Natural killer cell (primary cell): ENCODE measurements at regions not wholly inside any gene's neighbourhood (a gene's known extent, or its start where the extent isn't known, plus 50 kb on each side); places are given as distances from the start of the nearest gene placed in this dataset.

Experiments used
- ATAC-seq, 3 donors: fragments of 150-1000 bp in 2 of 3; fragments of 200-7000 bp in 1 of 3; cut with Tn5 transposase; 1 replicate in 1 of 3; 2 replicates in 2 of 3; pipeline ENCODE4 v1.10.0; 2021; ENCODE audit warnings: mild to moderate bottlenecking in 2 of 3, moderate library complexity in 2 of 3
- DNase-seq, 2 donors: peaks; one replicate each; pipeline versions ENCODE4 v3.0.0 to v3.0.0-alpha.2; 2013 to 2021; ENCODE audit warnings: mixed read lengths in 1 of 2
- H3K27ac ChIP-seq: one replicate; pipeline ENCODE4 v1.5.1; 2013; ENCODE audit warnings: mild to moderate bottlenecking, low read length
- H3K27me3 ChIP-seq: one replicate; pipeline ENCODE4 v1.6.1; 2013; ENCODE audit warnings: low read length; ENCODE audit not compliant: control insufficient read depth, insufficient read depth
- H3K36me3 ChIP-seq: one replicate; pipeline ENCODE4 v1.6.1; 2013; ENCODE audit warnings: low read length; ENCODE audit not compliant: control insufficient read depth, insufficient read depth
- H3K4me1 ChIP-seq: one replicate; pipeline ENCODE4 v1.6.1; 2013; ENCODE audit warnings: low read length; ENCODE audit not compliant: control insufficient read depth, insufficient read depth
- H3K4me3 ChIP-seq: one replicate; pipeline ENCODE4 v1.5.1; 2013; ENCODE audit warnings: low read length
- H3K9me3 ChIP-seq: one replicate; pipeline ENCODE4 v1.6.1; 2013; ENCODE audit warnings: low read length; ENCODE audit not compliant: control insufficient read depth, insufficient read depth
- H3K27ac Mint-ChIP-seq, 2 donors: one replicate each; pipeline ENCODE4 v1.8.0; 2022; ENCODE audit warnings: mild to moderate bottlenecking in 2 of 2, mixed read lengths in 2 of 2, moderate library complexity in 1 of 2
- H3K27me3 Mint-ChIP-seq, 2 donors: one replicate each; pipeline ENCODE4 v1.8.0; 2022; ENCODE audit warnings: low read depth in 2 of 2, mixed read lengths in 2 of 2
- H3K36me3 Mint-ChIP-seq: one replicate; pipeline ENCODE4 v1.8.0; 2022; ENCODE audit warnings: mixed read lengths
- H3K4me1 Mint-ChIP-seq, 2 donors: one replicate each; pipeline ENCODE4 v1.8.0; 2022; ENCODE audit warnings: mixed read lengths in 2 of 2
- H3K4me3 Mint-ChIP-seq: one replicate; pipeline ENCODE4 v1.8.0; 2022; ENCODE audit warnings: mild to moderate bottlenecking, moderate library complexity, mixed read lengths
- H3K9me3 Mint-ChIP-seq, 2 donors: one replicate each; pipeline ENCODE4 v1.8.0; 2022; ENCODE audit warnings: mixed read lengths in 2 of 2
- WGBS: methylation state at CpG from one replicate; pipeline ENCODE4 v1.1.7; 2013; ENCODE audit warnings: missing lambda C conversion rate; ENCODE audit not compliant: insufficient coverage; 5-methylcytosine and 5-hydroxymethylcytosine counted together
- intact Hi-C: fragments of 100-400 bp; cut with micrococcal nuclease; formaldehyde crosslinking; loops from one replicate; pipeline ENCODE4 v1.14.2; 2022
- TF ChIP-seq, protein P1 (sequence below): fragments of 200-600 bp; IDR thresholded peaks from one replicate; pipeline ENCODE4 v1.8.0; 2022; ENCODE audit warnings: antibody characterized with exemption

- peaks cover 0 to 2% of the 10 kb centered on the region in 2 donors for H3K9me3 Mint-ChIP-seq
- Histone ChIP-seq H3K27ac (no peak overlapping the region), H3K9me3 (no peaks in the 10 kb centered on the region), H3K4me1 (no peaks in the 10 kb centered on the region), H3K36me3 (no peaks in the 10 kb centered on the region), H3K4me3 (no peak overlapping the region), H3K27me3 (no peaks in the 10 kb centered on the region)
- ATAC-seq (no peak), DNase-seq (no peak)
- H3K27ac Mint-ChIP-seq, result no peak overlapping the region
- no peaks in the 10 kb centered on the region for H3K4me1 Mint-ChIP-seq
- no peak overlapping the region for H3K4me3 Mint-ChIP-seq
- H3K36me3 Mint-ChIP-seq, result no peaks in the 10 kb centered on the region
- intact Hi-C loops, result no loop called here
- no peaks in the 10 kb centered on the region for H3K27me3 Mint-ChIP-seq
- TF ChIP-seq, protein P1, sequence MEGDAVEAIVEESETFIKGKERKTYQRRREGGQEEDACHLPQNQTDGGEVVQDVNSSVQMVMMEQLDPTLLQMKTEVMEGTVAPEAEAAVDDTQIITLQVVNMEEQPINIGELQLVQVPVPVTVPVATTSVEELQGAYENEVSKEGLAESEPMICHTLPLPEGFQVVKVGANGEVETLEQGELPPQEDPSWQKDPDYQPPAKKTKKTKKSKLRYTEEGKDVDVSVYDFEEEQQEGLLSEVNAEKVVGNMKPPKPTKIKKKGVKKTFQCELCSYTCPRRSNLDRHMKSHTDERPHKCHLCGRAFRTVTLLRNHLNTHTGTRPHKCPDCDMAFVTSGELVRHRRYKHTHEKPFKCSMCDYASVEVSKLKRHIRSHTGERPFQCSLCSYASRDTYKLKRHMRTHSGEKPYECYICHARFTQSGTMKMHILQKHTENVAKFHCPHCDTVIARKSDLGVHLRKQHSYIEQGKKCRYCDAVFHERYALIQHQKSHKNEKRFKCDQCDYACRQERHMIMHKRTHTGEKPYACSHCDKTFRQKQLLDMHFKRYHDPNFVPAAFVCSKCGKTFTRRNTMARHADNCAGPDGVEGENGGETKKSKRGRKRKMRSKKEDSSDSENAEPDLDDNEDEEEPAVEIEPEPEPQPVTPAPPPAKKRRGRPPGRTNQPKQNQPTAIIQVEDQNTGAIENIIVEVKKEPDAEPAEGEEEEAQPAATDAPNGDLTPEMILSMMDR, result no peak
- 75% methylated on average over 1 of the region's 1 CpG for WGBS
Measured at GRCh38 chr9:81132796-81133195, 556.6 kb downstream of the TLE1 start.

- TF ChIP-seq, protein P1, result no peak
- no peak overlapping the region for H3K27ac Mint-ChIP-seq
- Histone ChIP-seq H3K4me3 (no peak overlapping the region), H3K36me3 (no peaks in the 10 kb centered on the region), H3K9me3 (no peaks in the 10 kb centered on the region), H3K27ac (no peak overlapping the region), H3K27me3 (no peaks in the 10 kb centered on the region), H3K4me1 (no peaks in the 10 kb centered on the region)
- H3K4me1 Mint-ChIP-seq, result no peaks in the 10 kb centered on the region
- 3% methylated on average over 2 of the region's 2 CpGs for WGBS
- DNase-seq (no peak), ATAC-seq (no peak)
- no peaks in the 10 kb centered on the region for H3K27me3 Mint-ChIP-seq
- H3K36me3 Mint-ChIP-seq, result no peaks in the 10 kb centered on the region
- peaks cover 0 to 2% of the 10 kb centered on the region in 2 donors for H3K9me3 Mint-ChIP-seq
- no peak overlapping the region for H3K4me3 Mint-ChIP-seq
- intact Hi-C loops, result no loop called here
Measured at GRCh38 chr9:81132318-81132717, 557.0 kb downstream of the TLE1 start.

DNA sequence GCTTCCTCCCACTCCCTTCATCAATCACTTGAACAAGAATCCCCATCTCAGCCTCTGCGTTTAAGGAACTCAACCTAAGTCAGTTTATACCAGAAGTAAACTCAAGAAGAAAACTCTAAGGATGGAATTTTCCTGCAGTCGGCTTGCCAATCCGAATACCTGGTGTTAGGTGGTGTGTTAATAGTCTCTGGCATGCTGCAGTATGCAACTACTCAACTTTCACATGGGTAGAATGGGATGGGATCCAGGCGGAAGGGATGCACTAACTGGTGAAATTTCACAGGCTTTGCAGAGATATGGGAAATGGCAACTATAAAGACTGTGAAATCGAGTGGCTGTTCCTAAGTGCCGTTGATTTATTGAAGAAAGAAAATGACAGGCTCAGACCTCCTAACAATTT lies 560.6 kb downstream of the TLE1 start:
- DNase-seq (no peak), ATAC-seq (no peak)
- intact Hi-C loops, result no loop called here
- no peak overlapping the region for H3K27ac Mint-ChIP-seq
- no peak overlapping the region for H3K4me3 Mint-ChIP-seq
- Histone ChIP-seq H3K4me3 (no peak overlapping the region), H3K4me1 (no peaks in the 10 kb centered on the region), H3K27me3 (no peaks in the 10 kb centered on the region), H3K27ac (no peak overlapping the region), H3K36me3 (no peaks in the 10 kb centered on the region), H3K9me3 (no peaks in the 10 kb centered on the region)
- H3K9me3 Mint-ChIP-seq, result peaks cover 2 to 4% of the 10 kb centered on the region in 2 donors
- 76% methylated on average over 5 of the region's 6 CpGs for WGBS
- no peaks in the 10 kb centered on the region for H3K36me3 Mint-ChIP-seq
- TF ChIP-seq, protein P1, result no peak
- no peaks in the 10 kb centered on the region for H3K4me1 Mint-ChIP-seq
- H3K27me3 Mint-ChIP-seq, result no peaks in the 10 kb centered on the region

GRCh38 chr9:81125446-81126092 lies 563.8 kb downstream of the TLE1 start:
- TF ChIP-seq, protein P1, result no peak
- ATAC-seq (no peak), DNase-seq (no peak)
- Histone ChIP-seq H3K4me3 (no peak overlapping the region), H3K4me1 (no peaks in the 10 kb centered on the region), H3K36me3 (no peaks in the 10 kb centered on the region), H3K27me3 (no peaks in the 10 kb centered on the region), H3K9me3 (no peaks in the 10 kb centered on the region), H3K27ac (no peak overlapping the region)
- Mint-ChIP-seq H3K27me3 (no peaks in the 10 kb centered on the region), H3K36me3 (no peaks in the 10 kb centered on the region), H3K4me1 (no peaks in the 10 kb centered on the region), H3K27ac (no peak overlapping the region), H3K4me3 (no peak overlapping the region), H3K9me3 (peaks cover 2% of the 10 kb centered on the region in 2 donors)
- WGBS, result 46% methylated on average over 3 of the region's 3 CpGs
- intact Hi-C loops, result no loop called here
